ENCODE measurements at regions not wholly inside any gene's neighbourhood (a gene's known extent, or its start where the extent isn't known, plus 50 kb on each side); places are given as distances from the start of the nearest gene placed in this dataset.
"Not testable (repeated sequence)": the region's sequence is repeated elsewhere in the genome, so short reads cannot be mapped to it uniquely, and the experiment has no call there.

DNA sequence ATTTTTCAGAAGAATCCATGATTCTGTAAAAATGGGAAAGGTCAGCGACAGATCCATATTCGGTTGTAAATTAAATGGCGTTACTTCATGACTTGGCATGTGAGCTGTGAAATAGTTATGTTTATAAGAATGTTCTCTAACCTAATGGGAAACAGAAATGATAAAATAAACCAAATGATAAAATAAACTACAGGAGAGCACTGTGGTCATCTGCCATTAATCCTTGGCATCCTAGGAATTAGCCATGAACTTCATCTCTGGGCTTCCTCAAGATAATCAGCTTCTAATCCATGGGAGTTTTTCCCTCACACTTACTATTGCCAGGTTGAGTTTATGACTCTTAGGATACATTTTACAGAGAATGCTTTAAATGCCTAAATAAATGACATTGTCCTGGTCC lies 94.6 kb upstream of the SLC30A5 start:
- DNase-seq (no peak), ATAC-seq (no peak)
- intact Hi-C loops (cut with micrococcal nuclease), result no loop called here

DNA sequence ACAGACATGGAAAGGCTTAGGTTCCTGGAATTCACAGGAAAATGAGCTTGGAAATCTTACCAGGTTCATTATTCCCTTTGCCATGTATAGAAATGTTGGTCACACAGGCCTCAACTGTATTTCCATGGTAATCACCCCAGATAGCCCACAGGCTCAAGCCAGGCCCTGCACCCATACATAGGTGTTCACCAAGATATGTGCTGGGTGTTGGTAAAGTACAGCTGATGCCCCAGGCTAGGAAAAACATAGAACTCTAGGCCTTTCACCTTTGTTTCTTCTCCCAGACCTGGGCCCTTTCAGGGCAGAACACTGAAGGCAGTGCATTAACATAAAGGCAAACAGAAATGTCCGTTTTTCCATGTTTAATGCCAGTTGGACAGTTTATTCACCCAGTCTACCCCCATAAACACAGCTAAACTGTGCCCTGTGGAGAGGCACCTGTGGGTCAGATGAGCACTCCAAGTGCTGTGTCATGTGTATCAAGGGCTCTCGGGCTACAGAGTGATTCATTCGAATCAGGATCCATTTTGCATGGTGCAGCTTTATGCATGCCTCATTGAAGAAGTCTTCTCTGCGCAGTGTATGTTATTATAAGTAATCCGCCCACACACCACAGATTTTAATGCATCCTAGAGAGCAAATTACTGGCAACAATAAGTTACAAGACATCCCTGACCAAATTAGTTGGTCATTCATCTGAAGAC lies 93.4 kb upstream of the SLC30A5 start:
- intact Hi-C loops (cut with micrococcal nuclease), result no loop called here
- ATAC-seq (no peak), DNase-seq (no peak)

DNA sequence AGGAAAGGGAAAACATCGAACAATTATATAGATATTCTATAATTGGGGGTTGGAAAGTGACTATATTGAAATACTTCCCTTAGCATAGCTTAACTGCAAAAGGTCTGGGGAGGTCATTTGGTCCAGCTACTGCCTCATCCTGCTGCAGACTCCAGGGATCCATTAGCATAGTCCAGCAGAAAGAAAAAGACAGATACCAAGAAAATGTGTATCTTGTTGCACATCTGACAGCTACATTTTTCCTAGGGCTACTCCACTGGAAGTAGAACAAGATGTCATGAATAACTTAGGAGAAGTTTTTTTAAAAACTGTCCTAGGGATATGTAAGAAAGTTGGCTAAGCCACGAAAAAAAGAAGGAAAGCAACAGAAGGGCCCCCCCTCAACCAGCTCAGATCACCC lies 92.9 kb upstream of the SLC30A5 start:
- ATAC-seq (no peak), DNase-seq (no peak)
- intact Hi-C loops (cut with micrococcal nuclease), result no loop called here

DNA sequence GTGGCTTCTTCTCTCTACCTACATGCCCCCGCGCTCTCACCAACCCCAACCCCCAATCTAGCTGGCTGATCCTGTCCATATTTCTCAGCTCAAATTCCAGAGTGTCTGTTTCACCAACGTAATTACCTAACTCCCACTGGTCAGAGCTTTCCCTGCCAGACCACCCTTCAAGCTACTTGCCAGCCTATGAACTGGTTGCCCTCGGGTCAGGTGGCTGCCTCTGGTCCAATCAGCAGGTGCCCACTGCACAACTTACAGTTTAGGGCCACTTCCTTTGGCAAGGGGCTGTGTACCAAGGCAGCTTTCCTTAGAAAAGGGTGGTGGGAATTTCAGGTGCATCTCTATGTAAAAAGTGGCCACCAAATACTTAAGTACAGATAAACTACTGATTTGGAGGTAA lies 92.2 kb upstream of the SLC30A5 start:
- ATAC-seq (no peak), DNase-seq (no peak)
- intact Hi-C loops (cut with micrococcal nuclease), result no loop called here

DNA sequence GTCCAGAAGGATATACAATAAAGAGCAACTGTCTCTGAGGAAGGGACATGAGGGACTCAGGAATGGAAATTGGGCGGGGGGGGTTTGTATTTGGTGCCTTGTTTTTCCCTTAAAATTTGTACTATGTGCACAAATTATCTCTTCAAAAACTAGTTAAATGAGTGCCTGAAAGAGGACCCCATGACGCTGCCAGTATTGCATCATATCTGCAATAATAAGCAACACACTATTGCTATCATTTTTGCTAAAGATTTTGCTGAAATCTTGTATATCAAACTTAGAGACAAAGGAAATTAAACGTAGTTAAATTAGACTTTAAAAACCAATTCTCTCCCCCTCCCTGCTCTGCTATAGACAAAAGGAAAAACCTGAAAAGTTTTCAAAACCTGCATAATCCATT lies 89.7 kb upstream of the SLC30A5 start:
- no peak for ATAC-seq
- intact Hi-C loops (cut with micrococcal nuclease), result no loop called here
- DNase-seq, result no peak

DNA sequence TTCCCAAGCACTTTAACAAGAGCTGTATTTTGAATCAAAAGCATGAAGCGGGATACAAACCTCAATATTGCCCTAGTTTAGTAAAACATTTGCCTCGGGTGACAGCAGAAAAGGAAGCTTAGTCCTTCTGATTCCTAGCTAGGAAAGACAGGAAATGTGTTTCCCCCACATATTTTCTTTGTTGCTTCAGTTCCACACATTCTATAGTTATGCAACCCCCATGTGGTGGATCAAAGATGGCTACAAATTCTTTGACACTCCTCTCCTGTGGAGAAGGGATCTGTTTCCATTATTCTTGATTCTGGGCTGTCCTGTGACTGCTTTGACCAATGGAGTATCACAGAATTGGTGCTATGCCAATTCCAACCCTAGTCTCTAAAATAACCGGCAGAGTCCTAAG lies 89.1 kb upstream of the SLC30A5 start:
- intact Hi-C loops (cut with micrococcal nuclease), result no loop called here
- no peak for DNase-seq
- ATAC-seq, result no peak

DNA sequence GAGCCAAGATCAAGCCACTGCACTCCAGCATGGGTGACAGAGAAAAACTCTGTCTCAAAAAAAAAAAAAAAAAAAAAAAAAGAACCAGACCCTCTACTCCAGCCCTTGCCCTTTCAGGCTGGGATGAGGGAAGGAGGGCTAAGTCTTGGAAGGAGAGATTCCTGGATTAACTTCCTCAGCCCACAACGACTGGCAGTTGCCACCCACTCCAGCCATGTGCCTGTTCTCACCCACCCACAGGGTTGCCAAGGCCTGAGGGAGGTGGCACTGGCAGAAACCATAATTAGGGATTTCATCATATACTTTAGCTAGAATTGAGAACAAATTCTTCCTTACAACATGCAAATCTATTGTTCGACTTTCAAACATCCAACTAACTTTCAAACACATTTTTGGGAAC lies 87.8 kb upstream of the SLC30A5 start:
- no peak for DNase-seq
- no peak for ATAC-seq
- intact Hi-C loops (cut with micrococcal nuclease), result no loop called here

DNA sequence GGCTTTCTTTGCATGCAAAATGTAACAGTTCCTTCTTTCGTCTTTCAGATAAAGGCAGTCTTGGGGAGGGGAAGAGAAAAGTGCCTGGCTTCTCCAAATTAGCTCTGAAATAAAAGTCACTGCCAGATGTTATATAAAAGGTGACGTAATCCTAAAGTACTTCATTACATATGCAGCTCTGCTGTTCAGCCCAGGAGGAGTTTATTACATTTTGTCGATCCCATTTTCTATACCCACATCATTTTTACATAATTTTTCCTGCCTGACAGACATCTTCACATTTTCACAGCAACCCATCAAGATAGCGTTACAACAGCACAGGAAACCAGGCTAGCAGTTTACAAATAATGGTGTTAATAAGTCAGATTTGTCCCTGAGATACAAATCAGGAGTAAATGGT lies 86.7 kb upstream of the SLC30A5 start:
- intact Hi-C loops (cut with micrococcal nuclease), result no loop called here
- ATAC-seq, result no peak
- no peak for DNase-seq

DNA sequence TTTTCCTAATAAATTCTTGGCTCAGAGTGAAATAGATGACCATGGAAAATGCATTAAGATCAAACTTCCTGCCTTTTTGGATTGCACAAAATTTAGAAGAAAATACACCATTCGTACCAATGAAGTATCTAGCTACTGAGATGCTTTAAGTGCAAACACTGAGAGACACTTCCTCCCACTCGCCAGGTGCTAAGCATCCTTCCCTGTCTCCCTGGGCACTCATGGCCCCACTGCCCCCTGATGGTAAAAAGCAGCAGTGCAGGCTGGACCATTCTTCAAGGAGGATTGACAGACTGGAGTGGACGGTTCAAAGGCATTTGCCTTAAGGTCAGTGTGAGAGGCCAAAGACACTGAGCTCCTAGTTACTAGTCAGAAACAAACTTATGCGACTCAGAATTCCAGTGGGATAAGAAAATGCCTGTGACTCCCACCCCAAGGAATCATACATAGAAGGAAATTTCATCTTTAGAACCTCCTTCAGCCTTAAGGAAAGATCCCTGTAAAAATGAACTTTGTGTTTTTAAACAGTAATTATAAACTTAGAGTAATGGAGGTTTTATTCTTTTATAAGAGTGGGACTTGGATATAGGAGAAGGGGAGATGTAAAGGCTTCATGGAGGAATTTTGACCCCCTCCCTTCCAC lies 86.0 kb upstream of the SLC30A5 start:
- DNase-seq, result peak; percentile 72
- intact Hi-C loops (cut with micrococcal nuclease), result no loop called here
- ATAC-seq, result peak; percentile 82

DNA sequence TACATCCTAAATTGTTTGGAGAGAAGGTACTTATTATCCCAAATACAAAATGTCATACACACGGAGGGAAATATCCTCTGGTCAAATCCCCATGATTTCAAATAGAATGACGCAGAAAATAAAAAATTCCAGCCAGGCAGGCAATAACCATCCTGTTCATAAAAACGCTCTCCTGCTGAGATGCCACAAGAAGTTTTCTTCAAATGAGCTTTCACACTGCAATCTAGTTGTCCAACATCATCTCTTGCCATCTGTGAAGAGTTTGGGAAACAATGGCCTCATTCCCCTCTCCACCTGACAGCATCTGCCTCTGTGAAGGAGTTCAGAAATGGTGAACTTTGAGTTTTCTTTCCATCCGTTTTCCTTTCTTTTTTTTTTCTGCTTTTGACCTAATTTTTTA lies 83.3 kb upstream of the SLC30A5 start:
- intact Hi-C loops (cut with micrococcal nuclease), result no loop called here
- no peak for DNase-seq
- no peak for ATAC-seq

DNA sequence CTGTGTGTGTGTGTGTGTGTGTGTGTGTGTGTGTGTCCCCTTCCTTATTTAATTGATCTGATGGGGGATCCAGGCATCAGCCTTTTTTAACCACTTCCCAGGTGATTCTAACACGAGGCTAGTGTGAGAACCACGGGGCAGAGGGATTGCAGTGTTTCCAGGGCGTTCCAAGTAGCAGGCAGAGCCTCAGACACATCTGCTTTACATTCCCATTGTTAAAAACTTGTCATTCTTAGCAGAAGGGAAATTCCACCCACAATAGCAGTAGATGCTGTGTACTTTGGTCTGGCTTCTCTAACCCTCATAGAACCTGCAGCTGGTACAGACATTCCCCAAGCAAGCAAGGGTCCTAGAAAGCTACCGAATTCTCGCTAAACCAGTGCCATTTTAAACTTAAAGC lies 81.9 kb upstream of the SLC30A5 start:
- DNase-seq (no peak), ATAC-seq (no peak)
- intact Hi-C loops (cut with micrococcal nuclease), result no loop called here

DNA sequence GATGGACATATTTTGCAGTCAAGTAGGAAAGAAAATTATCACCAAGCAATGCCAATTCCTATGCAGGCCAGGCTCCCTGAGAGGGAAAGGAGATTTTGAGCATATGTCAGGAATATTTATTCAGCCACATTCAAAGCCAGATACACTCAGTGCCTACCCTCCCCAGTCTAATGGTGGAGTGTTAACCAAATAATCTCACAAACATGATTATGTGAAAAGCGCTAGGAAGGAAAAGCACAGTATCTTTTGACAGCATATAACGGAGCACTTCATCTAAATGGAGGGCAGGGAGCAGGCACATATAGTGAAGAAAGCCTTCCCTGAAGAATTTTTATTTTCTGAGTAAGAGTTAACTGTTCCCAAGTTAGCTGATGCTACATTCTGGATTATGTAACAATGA lies 80.3 kb upstream of the SLC30A5 start:
- ATAC-seq (no peak), DNase-seq (no peak)
- intact Hi-C loops (cut with micrococcal nuclease), result no loop called here

DNA sequence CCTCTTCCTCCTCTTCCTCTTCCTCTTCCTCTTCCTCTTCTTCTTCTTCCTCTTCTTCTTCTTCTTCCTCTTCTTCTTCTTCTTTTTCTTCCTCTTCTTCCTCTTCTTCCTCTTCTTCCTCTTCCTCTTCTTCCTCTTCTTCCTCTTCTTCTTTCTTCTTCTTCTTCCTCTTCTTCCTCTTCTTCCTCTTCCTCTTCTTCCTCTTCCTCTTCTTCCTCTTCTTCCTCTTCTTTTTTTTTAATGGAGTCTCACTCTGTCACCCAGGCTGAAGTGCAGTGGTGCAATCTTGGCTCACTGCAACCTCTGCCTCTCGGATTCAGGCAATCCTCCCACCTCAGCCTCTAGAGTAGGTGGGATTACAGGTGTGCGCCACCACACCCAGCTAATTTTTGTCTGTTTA lies 79.8 kb upstream of the SLC30A5 start:
- DNase-seq; ATAC-seq; intact Hi-C loops (cut with micrococcal nuclease): not testable (repeated sequence)

DNA sequence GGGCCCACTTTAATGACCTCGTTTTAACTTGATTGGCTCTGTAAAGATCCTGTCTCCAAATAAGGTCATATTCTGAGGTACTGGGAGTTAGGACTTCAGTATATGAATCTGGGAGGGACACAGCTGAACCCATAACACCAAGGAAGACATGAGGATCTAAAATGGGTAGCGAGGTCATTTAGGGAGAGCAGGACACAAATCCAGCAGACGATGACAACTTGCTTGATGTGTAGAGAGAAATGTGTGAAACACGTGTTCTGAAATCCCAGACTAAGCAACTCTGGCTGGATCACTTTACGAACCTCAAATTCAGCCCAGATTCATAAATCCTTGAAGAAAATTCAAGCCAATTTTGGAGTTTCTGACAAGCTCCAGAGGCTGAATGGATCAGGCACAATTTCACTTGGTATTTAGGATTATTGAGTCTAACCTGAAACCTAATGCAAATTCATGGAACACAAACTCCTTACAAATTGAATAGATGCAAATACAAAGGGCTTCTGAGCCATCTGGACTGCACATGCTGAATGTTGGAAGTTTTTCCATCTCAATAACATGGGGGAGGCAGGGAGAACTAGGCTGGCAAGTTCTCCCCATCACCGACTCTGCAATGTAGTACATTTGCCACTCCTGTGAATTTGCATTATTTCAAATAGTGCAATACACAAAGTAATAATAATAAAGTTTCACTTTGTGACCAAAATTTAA lies 74.0 kb upstream of the SLC30A5 start:
- ATAC-seq (no peak), DNase-seq (no peak)
- intact Hi-C loops (cut with micrococcal nuclease), result no loop called here

DNA sequence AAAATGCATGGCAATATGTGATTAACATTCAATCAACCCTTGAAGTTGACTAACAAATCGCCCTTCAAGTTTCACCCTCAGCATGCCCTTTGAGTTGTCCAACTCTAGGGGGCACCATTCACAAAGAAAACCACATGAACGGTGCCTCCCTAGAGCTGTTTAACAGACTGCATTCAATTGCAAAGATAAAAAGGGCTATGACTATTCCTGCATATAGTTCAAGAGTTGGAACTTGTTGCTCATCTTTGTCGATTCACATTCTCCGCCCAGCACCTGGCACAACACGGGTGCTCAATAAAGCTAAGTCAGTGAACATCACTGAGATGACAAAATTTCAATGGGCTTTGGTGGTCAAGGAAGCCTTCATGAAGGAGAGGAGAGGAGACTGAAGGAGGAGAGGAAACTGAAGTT lies 69.6 kb upstream of the SLC30A5 start:
- DNase-seq, result no peak
- peak; percentile 53 for ATAC-seq
- intact Hi-C loops (cut with micrococcal nuclease), result no loop called here

DNA sequence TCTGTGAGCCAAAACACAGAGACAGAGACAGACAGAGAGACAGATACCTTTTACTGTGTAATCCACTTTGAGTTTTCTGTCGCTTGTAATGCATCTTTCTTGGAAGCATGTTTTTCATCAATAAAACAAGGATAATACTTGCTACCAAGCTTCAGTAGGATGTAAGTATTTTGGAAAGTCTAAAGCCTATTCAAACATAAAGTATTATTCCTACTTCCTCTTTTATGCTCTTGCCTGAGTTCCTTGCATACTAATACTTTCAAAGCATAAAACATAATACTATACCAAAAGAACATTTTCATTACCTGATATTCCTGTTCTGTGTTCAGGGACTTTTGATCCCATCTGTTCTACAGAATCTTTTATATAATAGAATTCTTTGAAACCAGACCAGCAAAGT lies 64.5 kb upstream of the SLC30A5 start:
- no peak for ATAC-seq
- intact Hi-C loops (cut with micrococcal nuclease), result no loop called here
- no peak for DNase-seq

DNA sequence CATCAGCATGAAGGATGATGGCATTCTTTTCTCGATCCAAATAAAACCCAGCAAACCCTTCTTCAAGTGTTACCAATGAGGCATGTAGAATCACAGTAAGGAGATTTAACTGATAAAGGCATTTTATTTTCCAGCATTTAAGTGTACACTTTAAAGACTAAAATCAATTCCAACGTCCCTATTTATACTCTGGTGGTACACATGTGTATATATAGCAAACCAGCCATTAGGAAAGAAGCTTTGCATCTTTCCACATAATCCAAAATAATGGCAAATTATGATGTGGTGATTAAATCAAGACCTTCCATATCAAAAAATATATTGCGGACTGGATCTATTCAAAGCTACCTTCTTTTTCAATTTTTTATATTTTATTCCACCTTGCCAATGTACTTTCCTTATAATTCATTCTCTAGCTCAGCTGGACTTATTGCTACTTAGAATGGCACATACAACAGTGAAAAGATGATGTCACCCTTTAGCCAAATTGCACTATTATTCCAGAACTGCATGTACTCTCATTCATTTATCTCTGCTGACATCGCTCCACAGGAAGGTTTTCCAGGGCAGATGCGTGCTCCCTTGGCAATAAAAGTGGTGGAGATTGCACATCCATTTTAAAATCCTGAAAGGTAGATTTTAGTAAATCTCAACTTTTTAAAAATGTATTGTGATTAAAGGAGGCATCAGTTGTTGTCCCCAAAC lies 63.3 kb upstream of the SLC30A5 start:
- intact Hi-C loops (cut with micrococcal nuclease), result no loop called here
- ATAC-seq (no peak), DNase-seq (no peak)

DNA sequence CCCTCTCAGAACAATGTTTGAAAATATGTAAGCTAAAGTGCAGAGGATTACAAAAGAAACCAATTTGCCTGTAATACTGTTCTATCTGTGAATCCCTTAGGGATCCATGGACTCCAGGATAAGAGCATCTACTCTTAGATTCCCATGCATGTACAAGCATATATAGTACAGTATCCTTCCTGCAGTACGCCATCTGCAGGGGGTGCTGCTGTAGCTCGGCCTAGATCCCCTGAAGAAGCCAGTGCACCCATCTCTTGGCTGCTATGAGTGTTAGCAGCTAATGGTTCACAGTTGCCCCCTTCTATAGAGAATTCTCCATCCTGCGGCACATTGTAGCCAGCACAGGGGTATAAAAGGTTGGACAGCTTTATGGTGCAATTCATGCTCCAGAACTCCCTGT lies 61.8 kb upstream of the SLC30A5 start:
- no peak for DNase-seq
- intact Hi-C loops (cut with micrococcal nuclease), result no loop called here
- ATAC-seq, result no peak

DNA sequence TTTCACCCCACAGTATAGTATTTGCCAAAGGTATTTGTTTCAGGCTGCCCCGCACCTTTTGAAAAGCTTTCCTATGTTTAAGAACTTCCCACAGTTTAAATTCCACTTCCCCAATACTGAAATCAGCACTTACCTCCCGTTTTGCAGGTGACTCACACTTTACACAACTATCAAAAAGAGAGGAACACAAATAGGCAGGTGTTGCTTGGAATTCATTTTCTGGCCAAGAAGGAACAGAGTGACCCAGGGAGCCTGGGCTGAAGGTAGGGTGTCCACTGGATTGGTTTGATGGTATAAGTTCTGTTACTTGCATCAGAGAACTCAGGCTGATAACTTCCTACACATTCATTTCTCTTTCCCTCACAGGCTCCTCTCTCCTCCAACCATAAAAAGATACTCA lies 60.1 kb upstream of the SLC30A5 start:
- intact Hi-C loops (cut with micrococcal nuclease), result no loop called here
- no peak for ATAC-seq

DNA sequence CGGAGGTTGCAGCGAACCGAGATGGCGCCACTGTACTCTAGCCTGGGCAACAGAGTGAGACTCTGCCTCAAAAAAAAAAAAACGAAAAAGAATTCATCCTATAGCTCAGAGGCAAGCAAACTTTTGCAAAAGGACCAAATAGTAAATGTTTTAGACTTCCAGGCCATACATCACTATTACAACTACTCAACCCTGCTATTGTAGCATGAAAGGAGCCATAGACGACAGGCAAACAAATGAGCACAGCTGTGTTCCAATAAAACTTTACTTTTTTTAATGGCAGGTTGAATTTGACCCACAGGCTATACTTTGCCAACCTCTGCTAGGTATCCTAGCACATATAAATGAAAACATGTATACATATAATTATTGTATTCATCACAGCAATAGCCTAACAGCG lies 58.9 kb upstream of the SLC30A5 start:
- DNase-seq, result no peak
- ATAC-seq, result no peak
- intact Hi-C loops (cut with micrococcal nuclease), result no loop called here

More for the DNA sequence above, 60.1 kb upstream of the SLC30A5 start:
- DNase-seq, result no peak
